ENCODE measurements at regions not wholly inside any gene's neighbourhood (a gene's known extent, or its start where the extent isn't known, plus 50 kb on each side); places are given as distances from the start of the nearest gene placed in this dataset.

GRCh38 chrX:4935846-4936245 lies 1222.4 kb upstream of the PRKX start:
- no peaks in the 10 kb centered on the region for H3K27me3 Mint-ChIP-seq (ENCODE audit: low read depth)
- H3K4me1 Mint-ChIP-seq, result no peaks in the 10 kb centered on the region
- H3K4me3 Mint-ChIP-seq, result no peak overlapping the region
- H3K36me3 Mint-ChIP-seq, result no peaks in the 10 kb centered on the region
- H3K9me3 Mint-ChIP-seq, result no peaks in the 10 kb centered on the region
- TF ChIP-seq, protein P1, sequence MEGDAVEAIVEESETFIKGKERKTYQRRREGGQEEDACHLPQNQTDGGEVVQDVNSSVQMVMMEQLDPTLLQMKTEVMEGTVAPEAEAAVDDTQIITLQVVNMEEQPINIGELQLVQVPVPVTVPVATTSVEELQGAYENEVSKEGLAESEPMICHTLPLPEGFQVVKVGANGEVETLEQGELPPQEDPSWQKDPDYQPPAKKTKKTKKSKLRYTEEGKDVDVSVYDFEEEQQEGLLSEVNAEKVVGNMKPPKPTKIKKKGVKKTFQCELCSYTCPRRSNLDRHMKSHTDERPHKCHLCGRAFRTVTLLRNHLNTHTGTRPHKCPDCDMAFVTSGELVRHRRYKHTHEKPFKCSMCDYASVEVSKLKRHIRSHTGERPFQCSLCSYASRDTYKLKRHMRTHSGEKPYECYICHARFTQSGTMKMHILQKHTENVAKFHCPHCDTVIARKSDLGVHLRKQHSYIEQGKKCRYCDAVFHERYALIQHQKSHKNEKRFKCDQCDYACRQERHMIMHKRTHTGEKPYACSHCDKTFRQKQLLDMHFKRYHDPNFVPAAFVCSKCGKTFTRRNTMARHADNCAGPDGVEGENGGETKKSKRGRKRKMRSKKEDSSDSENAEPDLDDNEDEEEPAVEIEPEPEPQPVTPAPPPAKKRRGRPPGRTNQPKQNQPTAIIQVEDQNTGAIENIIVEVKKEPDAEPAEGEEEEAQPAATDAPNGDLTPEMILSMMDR (IDR thresholded peaks at IDR 0.05; ENCODE audit: unreplicated experiment), result no peak
- H3K27ac Mint-ChIP-seq, result no peak overlapping the region
- no peak for DNase-seq (ENCODE audit: low spot score in 2 of 2, unreplicated experiment in 2 of 2)

- Mint-ChIP-seq H3K27me3 (ENCODE audit: low read depth) (no peaks in the 10 kb centered on the region), H3K27ac (no peak overlapping the region), H3K36me3 (no peaks in the 10 kb centered on the region), H3K4me3 (no peak overlapping the region), H3K4me1 (peaks cover 4% of the 10 kb centered on the region), H3K9me3 (no peaks in the 10 kb centered on the region)
- TF ChIP-seq, protein P1 (IDR thresholded peaks at IDR 0.05; ENCODE audit: unreplicated experiment), result no peak
- no peak for DNase-seq (ENCODE audit: low spot score in 2 of 2, unreplicated experiment in 2 of 2)
Observed at GRCh38 chrX:4935401-4935800, 1222.0 kb upstream of the PRKX start.

DNA sequence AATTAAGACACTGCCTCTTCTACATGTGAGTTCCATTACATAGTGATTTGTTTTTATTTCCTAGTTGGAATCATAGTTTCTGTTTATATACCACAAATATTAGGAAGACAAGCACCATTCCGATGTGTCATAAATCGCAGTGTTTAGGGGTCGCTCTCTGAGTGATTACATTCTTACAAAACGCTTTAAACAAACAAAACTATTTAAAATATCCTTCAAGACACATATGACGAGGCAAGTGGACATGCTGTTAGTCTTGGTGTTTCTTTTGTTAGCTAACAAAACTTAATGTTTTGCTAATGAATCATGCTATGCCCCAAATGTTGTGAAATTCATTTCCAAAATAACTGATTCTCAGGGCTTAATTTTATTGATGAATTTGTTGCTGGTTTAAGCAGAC lies 1219.3 kb upstream of the PRKX start:
- Mint-ChIP-seq H3K9me3 (no peaks in the 10 kb centered on the region), H3K4me3 (no peak overlapping the region), H3K27me3 (ENCODE audit: low read depth) (no peaks in the 10 kb centered on the region), H3K27ac (no peak overlapping the region), H3K36me3 (no peaks in the 10 kb centered on the region), H3K4me1 (peaks cover 6% of the 10 kb centered on the region)
- DNase-seq (ENCODE audit: low spot score in 2 of 2, unreplicated experiment in 2 of 2), result no peak
- TF ChIP-seq, protein P1 (IDR thresholded peaks at IDR 0.05; ENCODE audit: unreplicated experiment), result no peak

DNA sequence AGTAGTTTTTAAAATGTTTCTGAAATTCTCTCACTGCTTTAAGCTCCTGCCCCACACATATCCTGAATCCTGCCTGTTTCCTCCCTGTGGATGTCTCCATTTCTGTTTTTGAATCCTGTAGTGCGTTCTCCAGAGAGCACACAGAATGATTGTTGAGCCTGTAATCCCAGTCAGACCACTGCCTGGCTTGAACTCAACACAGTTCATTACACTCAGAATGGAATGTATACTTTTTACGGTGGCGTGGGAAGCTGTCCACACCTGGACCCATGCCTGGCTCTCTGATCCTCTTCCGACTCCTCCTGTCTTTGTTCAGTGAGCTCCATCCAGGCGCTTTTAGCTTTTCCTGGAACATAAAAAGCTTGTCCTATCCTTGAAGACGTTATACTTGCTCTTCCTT lies 1217.0 kb upstream of the PRKX start:
- Mint-ChIP-seq H3K27me3 (ENCODE audit: low read depth) (no peaks in the 10 kb centered on the region), H3K4me1 (peaks cover 6% of the 10 kb centered on the region), H3K27ac (peak overlapping the region; percentile 35), H3K36me3 (no peaks in the 10 kb centered on the region), H3K4me3 (no peak overlapping the region), H3K9me3 (no peaks in the 10 kb centered on the region)
- TF ChIP-seq, protein P1 (IDR thresholded peaks at IDR 0.05; ENCODE audit: unreplicated experiment), result no peak
- no peak for DNase-seq (ENCODE audit: low spot score in 2 of 2, unreplicated experiment in 2 of 2)

DNA sequence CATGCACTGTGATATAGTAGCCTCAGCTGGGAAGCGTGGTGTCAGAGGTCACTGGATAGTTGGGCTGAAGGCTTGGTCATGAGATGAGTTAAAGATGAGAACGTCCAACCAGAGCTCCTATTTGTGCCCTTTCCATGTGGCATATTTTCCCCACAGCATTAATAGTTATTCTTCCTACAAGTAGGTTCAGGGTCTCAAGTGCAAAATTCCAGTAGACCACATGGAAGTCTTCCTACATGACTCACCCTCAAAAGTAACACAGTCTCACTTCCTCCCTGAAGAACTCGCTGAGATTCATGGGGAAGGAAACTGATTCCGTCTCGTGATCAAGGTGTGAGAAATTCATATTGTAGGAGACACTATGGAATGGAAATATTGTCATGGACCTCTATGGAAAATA lies 1212.5 kb upstream of the PRKX start:
- no peaks in the 10 kb centered on the region for H3K9me3 Mint-ChIP-seq
- DNase-seq (ENCODE audit: low spot score in 2 of 2, unreplicated experiment in 2 of 2), result no peak
- H3K27ac Mint-ChIP-seq, result no peak overlapping the region
- TF ChIP-seq, protein P1 (IDR thresholded peaks at IDR 0.05; ENCODE audit: unreplicated experiment), result no peak
- H3K27me3 Mint-ChIP-seq (ENCODE audit: low read depth), result no peaks in the 10 kb centered on the region
- peaks cover 6% of the 10 kb centered on the region for H3K4me1 Mint-ChIP-seq
- H3K36me3 Mint-ChIP-seq, result no peaks in the 10 kb centered on the region
- H3K4me3 Mint-ChIP-seq, result no peak overlapping the region

GRCh38 chrX:4909348-4909747 lies 1195.9 kb upstream of the PRKX start:
- Mint-ChIP-seq H3K4me1 (no peaks in the 10 kb centered on the region), H3K27me3 (ENCODE audit: low read depth) (peaks cover 2% of the 10 kb centered on the region), H3K27ac (no peak overlapping the region), H3K4me3 (no peak overlapping the region), H3K9me3 (peaks cover 3% of the 10 kb centered on the region), H3K36me3 (no peaks in the 10 kb centered on the region)
- TF ChIP-seq, protein P1 (IDR thresholded peaks at IDR 0.05; ENCODE audit: unreplicated experiment), result no peak
- DNase-seq (ENCODE audit: low spot score in 2 of 2, unreplicated experiment in 2 of 2), result no peak
